ENCODE measurements at regions not wholly inside any gene's neighbourhood (a gene's known extent, or its start where the extent isn't known, plus 50 kb on each side); places are given as distances from the start of the nearest gene placed in this dataset.
A peak's percentile ranks its signal among the peaks of the same experiment; 100 is the strongest.
"Not testable (repeated sequence)": the region's sequence is repeated elsewhere in the genome, so short reads cannot be mapped to it uniquely, and the experiment has no call there.

DNA sequence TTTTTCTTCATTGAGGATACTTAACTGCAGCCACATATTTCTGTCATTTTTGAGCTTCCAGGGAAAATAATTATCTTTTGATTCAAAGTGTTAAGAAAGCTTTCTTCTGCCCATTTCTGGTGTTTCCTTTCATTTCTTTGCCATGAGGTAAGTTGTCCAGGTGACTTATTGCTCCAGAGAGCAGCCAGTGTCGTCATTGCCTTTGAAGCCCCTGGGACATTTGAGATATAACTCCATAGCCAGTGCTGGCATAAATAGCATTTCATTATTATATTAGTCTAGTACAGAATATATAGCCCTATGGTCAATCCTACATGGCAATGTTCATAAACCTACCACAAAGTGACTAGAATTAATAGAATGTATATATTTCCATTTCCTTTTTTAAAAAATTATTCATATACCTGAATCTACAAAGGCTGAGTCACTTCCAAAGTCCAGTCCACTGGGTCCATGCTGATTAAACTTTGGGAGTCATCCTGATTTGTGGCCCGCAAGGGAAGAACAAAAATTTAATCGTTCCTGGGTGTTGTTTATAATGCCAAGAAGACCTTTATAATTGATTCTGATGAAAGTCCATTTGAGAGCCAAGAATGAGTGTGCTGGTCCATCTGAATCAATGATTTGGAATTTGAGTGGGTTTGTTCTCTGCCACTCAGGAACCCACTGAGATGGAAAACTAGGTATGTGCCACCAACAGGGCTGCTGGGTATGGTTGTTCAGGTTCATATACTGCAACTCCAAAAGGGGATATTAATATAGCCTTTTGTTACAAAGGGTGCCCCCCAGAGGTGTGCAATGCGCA, 221.8 kb upstream of the PLXNA2 start:
- FAIRE-seq = no peak
- DNase-seq (ENCODE audit: low spot score) = no peak

DNA sequence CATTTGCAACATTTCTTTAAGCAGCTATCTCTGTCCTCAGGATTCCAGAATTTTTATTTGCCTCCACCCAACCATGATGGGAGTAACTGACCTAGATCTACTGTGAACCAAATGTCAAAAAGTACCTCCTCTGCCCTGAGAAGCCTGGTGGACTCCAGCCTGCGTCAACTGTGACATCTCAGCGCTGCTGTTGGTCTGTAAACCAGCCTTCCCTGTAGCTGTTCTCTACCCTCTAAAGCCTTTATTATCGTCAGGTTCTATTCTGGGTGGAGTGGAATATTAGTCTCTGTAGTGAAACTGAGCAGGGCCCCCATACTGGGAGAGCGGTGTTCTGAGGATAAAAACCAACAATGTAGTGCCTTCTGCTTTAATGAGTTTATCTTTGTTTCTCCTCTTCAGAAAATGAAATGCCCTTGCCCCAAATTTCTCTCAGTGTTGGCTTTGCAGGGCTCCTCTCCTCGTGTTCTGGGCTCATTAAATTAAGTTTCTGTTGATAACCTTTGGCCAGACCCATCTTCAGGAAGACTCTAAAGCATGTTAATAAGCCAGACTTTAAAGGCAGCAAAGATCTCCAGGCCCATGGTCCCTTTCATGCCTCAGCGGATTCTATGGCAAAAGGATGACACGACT, 223.1 kb upstream of the PLXNA2 start:
- no peak for DNase-seq (ENCODE audit: low spot score)
- FAIRE-seq = no peak

DNA sequence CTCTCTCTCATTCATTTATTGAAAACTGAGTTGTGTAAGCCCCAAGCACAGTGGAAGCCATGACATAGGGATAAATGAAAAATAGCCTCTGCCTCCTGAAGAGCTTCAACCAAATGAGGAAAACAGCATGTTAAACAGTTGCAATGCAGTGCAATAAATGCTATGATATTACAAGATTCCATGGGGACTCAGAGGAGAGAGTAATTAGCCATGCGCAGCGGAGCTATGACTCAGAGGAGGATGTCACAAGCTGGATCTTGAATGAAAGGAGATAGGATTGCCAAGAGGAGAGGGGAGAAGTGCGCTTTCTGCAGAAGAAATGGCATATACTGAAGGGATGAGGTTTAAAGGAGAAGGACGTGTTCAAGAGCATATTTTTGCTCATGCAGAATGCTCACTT, 231.3 kb upstream of the PLXNA2 start:
- FAIRE-seq = no peak

DNA sequence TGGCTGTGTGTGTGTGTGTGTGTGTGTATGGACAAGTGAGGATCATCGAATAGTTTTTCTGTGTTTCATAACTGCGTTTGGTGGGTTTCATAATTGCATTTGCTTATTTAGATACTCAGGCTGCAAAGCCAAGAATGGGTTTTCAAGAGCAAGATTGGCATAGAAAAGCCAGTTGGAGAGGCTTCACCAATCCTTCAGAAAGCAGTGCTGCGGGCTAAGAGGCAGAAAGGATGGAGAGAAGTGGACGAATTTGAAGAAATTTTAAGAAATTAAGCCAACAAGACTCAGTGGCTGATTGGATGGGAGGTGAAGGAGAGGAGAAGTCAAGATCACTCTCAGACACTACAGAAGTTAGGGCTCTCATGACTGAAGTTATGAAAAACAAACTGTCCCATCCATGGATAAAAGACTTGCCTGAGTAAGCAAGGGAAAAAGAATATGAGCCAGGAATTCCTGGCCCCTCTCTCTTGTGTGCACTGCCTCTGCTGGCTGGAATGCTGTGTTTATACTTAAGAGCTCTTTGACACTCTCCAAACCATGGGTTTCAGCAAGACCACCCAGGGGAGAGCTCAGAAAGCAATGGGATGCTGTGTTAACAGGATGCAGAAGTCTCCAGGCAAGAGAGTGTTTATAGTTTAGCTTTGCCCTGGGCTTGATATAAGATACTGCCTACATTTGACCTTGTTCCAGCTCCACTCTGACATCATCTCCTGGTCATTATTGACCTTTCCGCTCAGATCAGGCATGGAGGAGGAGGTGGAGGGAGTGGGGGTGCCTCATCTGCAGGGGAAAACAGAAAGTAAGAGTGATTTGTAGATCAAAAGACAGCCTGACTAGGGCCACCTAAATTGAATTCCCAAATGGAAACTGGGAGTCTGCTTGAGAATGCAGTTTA, 232.0 kb upstream of the PLXNA2 start:
- DNase-seq (ENCODE audit: low spot score) = no peak
- no peak for FAIRE-seq

More for the DNA sequence above, 231.3 kb upstream of the PLXNA2 start:
- no peak for DNase-seq (ENCODE audit: low spot score)

DNA sequence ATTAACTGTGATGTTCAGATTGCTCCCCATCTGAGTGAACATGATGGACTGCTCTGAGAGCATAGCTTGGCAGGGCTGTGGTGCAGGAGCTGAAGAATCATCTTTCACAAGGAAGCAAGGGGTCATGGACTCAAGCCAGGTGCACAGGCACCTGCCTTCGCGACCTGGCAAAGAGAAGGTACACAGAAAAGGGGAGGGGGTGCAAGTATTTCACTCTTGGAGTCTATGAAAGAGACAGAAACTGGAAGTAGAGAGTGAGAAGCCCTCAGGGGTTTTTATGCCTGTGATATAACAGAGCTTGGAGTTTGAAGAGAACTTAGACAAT, 232.6 kb upstream of the PLXNA2 start:
- no peak for FAIRE-seq
- no peak for DNase-seq (ENCODE audit: low spot score)

DNA sequence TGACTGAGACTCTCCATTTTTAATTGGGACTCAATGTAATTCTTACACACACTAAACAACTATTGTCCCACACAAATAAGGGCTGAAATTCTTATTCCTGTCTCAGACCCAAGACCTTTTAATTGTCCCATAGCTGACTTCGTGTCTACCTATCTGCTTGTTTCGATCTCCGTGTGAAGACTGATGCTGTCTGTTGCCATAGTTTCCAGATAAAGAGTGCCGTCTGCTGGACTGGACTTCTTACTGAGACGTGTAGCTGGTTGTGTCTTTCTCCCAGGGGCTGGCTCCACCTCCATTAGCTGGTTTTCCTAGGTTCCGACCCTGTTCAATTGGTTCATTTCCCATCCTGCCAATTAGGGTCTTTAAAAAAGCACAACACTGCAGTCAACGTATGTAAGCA, 235.3 kb upstream of the PLXNA2 start:
- DNase-seq (ENCODE audit: low spot score) (no peak), FAIRE-seq (no peak)

DNA sequence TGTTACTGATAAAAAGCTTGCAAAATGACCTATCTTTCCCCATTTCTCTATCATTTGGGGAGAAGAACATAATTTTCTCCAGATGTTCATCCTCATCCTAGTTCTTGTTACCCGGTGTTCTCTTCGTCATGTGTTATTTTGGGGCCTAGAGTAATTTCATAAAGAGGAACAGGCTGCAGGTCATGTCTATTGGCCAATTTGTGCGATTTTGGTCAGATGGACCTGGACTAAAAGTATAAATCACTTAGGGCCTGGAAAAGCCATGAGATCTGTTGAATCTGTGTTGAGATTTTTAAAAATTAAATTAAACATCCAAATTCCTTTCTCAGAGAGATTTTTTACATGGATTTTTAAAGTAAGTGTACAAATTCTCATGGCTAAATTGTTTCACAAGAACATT, 241.3 kb upstream of the PLXNA2 start:
- FAIRE-seq = no peak

DNA sequence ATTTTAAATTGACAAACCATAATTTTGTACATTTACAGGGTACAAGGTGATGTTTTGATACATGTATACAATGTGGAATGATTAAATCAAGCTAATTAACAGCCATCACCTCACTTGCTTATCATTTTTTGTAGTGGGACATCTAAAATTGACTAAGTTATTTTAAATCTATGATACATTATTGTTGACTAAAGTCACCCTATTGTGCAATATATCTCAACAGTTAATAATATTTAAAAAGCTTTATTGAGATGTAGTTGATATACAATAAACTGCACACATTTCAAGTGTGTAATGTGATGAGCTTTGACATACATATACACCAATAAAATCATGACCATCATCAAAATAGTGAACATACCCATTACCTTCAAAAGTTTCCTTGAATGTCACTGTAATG, 242.5 kb upstream of the PLXNA2 start:
- no peak for DNase-seq (ENCODE audit: low spot score)
- no peak for FAIRE-seq

More for the DNA sequence above, 241.3 kb upstream of the PLXNA2 start:
- no peak for DNase-seq (ENCODE audit: low spot score)

DNA sequence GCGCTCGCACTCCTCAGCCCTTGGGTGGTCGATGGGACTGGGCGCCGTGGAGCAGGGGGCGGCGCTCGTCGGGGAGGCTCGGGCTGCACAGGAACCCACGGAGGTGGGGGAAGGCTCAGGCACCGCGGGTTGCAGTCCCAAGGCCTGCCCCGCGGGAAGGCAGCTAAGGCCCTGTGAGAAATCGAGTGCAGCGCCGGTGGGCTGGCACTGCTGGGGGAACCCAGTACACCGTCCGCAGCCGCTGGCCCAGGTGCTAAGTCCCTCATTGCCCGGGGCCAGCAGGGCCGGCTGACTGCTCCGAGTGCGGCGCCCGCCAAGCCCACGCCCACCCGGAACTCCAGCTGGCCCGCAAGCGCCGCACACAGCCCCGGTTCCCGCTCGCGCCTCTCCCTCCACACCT, 244.2 kb upstream of the PLXNA2 start:
- not testable (repeated sequence) for DNase-seq (ENCODE audit: low spot score); FAIRE-seq

DNA sequence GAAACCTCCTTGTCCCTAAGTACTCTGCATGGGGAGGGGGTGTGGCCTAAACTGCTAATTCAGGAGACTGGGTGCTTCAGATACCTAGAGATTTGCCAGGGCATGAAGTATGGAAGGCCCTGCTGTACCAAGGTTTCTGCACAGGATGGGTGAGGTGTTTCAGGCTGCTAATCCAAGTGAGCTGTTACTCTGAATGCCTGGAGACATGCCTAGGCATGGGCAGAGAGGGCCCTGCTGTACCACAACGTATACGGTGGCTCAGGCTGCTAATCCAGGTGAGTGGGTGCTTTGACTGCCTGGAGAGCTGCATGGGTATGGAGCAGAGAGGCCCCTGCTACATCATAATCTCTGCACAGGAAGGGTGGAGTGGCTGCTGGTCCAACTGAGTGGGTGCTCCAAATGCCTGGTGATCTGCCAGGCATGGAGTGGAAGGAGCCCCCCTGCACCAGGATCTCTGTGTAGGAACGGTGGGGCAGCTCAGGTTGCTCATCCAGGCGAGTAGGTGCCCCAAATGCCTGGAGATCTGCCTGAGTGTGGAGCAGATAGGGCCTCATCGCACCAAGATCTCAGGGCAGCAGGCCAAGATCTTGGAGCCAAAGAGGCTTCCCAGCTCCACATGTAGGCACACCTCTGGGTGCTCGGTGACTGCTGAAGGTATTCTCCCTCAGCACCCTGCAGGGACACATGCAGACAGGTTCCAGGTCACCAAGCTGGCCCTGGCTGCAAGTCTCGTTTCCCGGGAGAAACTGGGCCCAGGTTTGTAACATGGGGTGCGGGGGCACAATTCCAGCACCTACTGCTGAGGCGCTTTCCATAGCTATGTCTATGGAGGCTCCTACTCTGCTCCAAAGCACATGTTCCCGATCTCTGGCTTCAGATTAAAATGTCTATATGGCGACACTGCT, 252.5 kb upstream of the PLXNA2 start:
- FAIRE-seq (no peak), DNase-seq (ENCODE audit: low spot score) (no peak)

DNA sequence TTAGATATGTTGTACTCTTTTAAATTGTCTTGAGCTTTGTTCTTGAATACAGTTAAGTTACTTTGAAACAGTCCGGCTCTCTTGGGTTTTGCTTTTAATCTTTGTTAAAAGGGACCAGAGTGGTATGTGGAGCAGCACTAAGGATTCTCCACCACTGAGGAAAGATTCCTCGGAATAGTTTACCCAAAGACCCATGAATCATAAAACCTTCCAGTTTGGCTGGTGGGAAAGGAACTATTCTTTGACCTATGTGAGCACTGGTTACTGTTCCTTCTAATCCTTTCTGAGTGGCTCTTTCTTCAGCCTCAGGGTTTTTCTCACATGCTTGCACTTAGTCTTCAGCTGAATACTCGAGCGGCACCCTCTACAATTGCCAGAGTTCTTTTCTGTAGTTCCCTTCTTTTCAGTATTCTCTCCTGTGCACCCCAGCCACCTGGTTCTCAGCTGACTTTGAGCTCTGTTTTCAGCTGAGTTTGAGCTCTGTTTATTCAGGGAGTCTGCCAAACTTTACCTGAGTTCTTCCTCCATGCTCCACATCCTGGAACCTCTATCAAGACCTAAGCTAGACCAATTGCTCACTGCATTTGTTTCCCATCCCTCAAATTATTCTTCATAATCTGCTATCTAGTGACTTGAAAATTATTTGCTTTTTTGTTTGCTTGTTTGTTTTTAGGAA, 253.8 kb upstream of the PLXNA2 start:
- DNase-seq (ENCODE audit: low spot score) (no peak), FAIRE-seq (no peak)

DNA sequence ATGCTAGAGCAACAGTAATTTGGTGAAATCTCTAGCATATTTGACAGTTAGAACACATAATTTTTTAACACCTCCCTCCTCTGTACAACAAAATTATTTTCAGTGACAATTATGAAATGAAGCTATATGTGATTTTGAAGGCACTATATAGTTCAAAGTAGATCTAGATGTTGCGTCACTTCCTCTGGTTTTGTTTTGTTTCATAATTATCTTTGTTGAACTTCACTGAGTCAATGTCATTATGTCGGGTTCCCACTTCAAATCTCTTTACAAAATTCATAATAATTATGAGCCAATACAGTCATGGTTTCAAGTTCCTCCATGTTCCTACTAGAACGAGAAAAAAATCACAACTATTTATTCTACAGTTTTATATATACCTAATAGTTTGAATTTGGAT, 254.8 kb upstream of the PLXNA2 start:
- DNase-seq (ENCODE audit: low spot score) (no peak), FAIRE-seq (no peak)

DNA sequence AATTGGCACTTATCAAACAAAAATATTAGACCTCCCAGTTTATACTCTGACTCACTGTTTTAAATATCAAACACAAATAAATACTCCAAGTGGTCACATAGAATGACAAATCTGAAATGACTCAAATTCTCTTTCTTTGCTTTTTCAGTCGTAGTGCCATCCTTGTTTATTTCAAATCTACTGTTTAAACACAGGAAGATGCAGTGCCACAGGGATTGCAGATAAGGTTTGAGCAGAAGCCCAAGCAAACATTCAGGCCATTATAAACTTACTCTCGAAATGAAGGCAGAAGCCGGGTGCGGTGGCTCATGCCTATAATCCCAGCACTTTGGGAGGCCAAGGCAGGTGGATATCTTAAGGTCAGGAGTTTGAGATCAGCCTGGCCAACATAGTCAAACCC, 255.4 kb upstream of the PLXNA2 start:
- DNase-seq (ENCODE audit: low spot score) = no peak
- no peak for FAIRE-seq

DNA sequence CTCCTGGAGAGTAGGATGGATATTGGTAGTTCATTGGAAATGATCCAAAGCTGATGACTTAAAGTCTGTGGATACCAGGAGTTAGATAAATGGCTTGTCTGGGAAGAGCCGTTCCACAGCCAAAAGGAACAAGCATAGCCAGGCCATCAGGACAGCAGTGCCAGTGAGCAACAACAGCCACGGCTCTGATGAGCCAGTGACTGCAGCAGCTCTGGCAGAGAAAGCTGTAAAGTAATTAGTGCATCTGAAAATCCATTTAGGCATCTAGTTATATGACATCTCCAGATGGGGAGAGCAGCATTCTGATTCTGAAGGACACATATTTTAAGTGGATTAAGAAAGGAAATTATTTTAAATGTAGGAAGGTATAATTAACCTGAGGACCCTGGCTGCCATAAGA, 256.2 kb upstream of the PLXNA2 start:
- FAIRE-seq (no peak), DNase-seq (ENCODE audit: low spot score) (no peak)

DNA sequence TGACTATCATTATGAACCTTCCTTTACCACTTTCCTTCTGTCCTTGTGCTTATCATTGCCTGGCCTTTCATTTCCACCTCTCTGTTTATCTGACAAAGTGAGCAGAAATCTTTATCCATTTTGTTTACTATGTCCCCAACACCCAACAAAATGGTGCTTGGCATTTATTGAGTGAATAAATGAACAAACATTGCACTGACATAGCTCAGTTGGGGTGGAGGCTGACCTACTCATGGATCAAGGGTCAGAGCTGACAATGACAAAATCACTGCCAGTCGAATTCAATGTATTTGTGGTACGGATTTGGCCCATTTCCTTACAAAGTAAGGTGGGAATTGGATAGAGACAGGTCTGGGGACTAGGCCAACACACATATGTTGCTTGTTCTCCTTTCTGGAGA, 257.4 kb upstream of the PLXNA2 start:
- FAIRE-seq = no peak
- DNase-seq (ENCODE audit: low spot score) = no peak

DNA sequence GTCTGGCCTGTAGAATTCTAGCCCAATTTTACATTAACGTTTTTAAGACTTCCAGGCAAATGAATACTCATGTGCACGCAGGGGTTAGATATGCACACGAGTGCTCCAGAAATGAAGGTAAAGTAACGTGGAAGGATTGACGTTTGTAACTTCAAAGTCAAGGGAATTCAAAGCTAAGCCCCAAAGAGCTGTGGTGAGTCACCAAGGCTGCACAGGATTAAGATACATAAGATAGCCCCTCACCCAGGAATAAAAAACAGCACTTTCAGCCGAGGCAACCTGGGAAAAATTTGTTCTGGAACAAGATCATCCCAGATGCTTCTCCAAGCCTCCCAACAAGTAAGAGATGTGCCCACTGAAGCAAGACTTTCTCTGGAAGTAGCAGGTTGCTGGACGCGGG, 259.6 kb upstream of the PLXNA2 start:
- DNase-seq (ENCODE audit: low spot score) (no peak), FAIRE-seq (no peak)

DNA sequence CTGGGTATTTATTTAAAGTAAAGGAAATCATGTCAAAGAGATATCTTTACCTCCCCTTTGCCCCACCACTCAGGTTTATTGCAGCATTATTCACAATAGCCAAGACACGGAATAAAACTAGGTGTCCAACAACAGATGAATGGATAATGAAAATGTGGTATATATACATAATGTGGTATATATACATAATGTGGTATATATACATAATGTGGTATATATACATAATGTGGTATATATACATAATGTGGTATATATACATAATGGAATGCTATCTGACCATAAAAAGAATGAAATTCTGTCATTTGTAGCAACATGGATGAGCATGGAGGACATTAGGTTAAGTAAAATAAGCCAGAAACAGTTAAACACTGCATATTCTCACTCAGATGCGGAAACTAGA, 262.6 kb upstream of the PLXNA2 start:
- DNase-seq (ENCODE audit: low spot score) (no peak), FAIRE-seq (no peak)

DNA sequence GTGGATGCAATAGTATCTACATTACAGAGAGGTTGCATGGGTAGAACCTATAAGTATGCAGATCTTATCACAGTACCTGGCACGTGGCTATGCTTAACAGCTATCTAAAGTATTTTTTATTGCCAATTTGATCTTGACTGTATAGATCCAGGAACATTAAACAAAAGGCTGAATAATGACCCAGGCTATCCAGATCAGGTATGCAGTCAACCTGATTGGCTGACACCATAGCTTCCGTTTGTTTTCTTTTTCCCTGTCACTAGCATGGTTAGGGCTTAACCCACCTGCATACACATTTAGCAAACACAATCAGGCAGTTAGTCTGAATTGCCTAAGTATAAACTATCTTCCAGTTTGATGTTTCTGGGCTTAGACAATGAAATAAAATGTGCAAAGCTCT, 264.9 kb upstream of the PLXNA2 start:
- DNase-seq (ENCODE audit: low spot score) (no peak), FAIRE-seq (no peak)

DNA sequence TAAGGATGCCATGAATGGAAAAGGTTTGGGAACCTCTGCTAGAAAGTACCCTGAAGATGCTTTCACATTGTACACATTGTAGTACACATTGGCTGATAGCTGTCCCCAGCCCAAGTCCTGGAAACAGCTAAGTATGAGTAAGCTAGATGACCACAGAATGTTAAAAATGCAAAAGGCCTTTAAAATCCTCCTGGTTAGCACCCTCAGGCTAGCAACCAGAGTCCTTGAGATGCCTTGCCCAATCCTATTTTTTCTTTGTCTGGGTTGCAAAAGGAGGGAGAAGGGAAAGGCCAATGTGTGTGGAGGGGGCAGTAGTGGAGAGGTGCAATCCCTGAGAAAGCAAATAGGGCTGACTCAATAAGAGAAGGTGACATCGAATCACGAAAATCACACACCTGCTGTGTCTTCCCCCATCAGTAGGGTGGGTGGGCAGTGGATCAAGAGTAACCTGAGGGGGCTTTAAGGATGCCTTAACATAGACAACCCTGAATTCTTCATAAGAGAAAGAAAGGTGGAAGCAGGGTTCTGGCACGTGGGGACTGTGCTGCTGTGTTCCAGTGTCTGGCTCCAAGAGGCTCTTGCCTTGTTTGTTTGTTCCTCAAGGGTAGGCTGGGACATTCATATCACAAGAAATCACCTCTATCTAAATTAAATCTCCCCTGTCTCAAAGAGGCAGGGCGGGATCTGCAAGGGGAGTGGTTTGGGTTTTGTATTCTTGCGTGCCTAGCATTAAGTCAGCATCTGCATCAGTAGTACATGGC, 266.2 kb upstream of the PLXNA2 start:
- DNase-seq (ENCODE audit: low spot score) = peak; percentile 43
- FAIRE-seq = no peak

All from urothelium cell line (cell line).